Liver (tissue), 8 donors: ENCODE measurements at regions not wholly inside any gene's neighbourhood (a gene's known extent, or its start where the extent isn't known, plus 50 kb on each side); places are given as distances from the start of the nearest gene placed in this dataset.
A peak's percentile ranks its signal among the peaks of the same experiment; 100 is the strongest.

ENCODE experiments used
- DNase-seq: peaks from one replicate; pipeline ENCODE4 v3.0.0-alpha.2; 2017; ENCODE audit warnings: low spot score
- H3K27ac ChIP-seq, 2 donors: one replicate each; pipeline ENCODE4 v1.7.0; 2013; ENCODE audit warnings: inconsistent platforms in 2 of 2, low read length in 2 of 2, control low read depth in 1 of 2, low read depth in 1 of 2, mild to moderate bottlenecking in 1 of 2
- H3K27me3 ChIP-seq, 4 donors: one replicate each; pipeline versions ENCODE4 v1.6.1 to v1.7.0; 2013; ENCODE audit warnings: low read length in 3 of 4, inconsistent platforms in 1 of 4, mild to moderate bottlenecking in 1 of 4, moderate library complexity in 1 of 4; ENCODE audit not compliant: control insufficient read depth in 4 of 4, insufficient read depth in 4 of 4
- H3K36me3 ChIP-seq, 4 donors: one replicate each; pipeline versions ENCODE4 v1.6.1 to v1.7.0; 2013; ENCODE audit warnings: low read length in 3 of 4, mild to moderate bottlenecking in 3 of 4, low read depth in 1 of 4, moderate library complexity in 1 of 4; ENCODE audit not compliant: control insufficient read depth in 4 of 4, insufficient read depth in 3 of 4
- H3K4me1 ChIP-seq, 4 donors: one replicate each; pipeline versions ENCODE4 v1.6.1 to v1.7.0; 2013; ENCODE audit warnings: low read length in 3 of 4, mild to moderate bottlenecking in 3 of 4, moderate library complexity in 1 of 4; ENCODE audit not compliant: control insufficient read depth in 4 of 4, insufficient read depth in 4 of 4
- H3K4me3 ChIP-seq, 3 donors: one replicate each; pipeline versions ENCODE4 v1.6.1 to v1.7.0; 2013; ENCODE audit warnings: low read length in 3 of 3, control low read depth in 1 of 3, low read depth in 1 of 3, mild to moderate bottlenecking in 1 of 3
- H3K9ac ChIP-seq, 2 donors: one replicate each; pipeline ENCODE4 v1.7.0; 2013; ENCODE audit warnings: low read length in 2 of 2, mild to moderate bottlenecking in 2 of 2, moderate library complexity in 2 of 2, control low read depth in 1 of 2, low read depth in 1 of 2
- H3K9me3 ChIP-seq, 4 donors: one replicate each; pipeline versions ENCODE4 v1.6.1 to v1.7.0; 2013; ENCODE audit warnings: low read length in 3 of 4; ENCODE audit not compliant: control insufficient read depth in 4 of 4
- ATF3 ChIP-seq: IDR thresholded peaks from 2 replicates; pipeline ENCODE4 v1.6.1; 2016; ENCODE audit warnings: antibody characterized with exemption
- CTCF ChIP-seq: fragments of 150-350 bp; IDR thresholded peaks from 2 replicates; pipeline ENCODE4 v1.5.1; 2017; ENCODE audit warnings: improper control_type of control experiment, low read depth, low read length; ENCODE audit not compliant: missing input control
- FOXA2 ChIP-seq: IDR thresholded peaks from 2 replicates; pipeline ENCODE4 v1.6.1; 2016; ENCODE audit warnings: antibody characterized with exemption
- MAX ChIP-seq: IDR thresholded peaks from 2 replicates; pipeline ENCODE4 v1.6.1; 2016; ENCODE audit warnings: antibody characterized with exemption
- RAD21 ChIP-seq, 2 donors: IDR thresholded peaks; 2 replicates each; pipeline ENCODE4 v1.6.1; 2016; ENCODE audit warnings: antibody characterized with exemption in 2 of 2, mild to moderate bottlenecking in 2 of 2
- REST ChIP-seq: IDR thresholded peaks from 2 replicates; pipeline ENCODE4 v1.6.1; 2016; ENCODE audit warnings: antibody characterized with exemption, mild to moderate bottlenecking
- TAF1 ChIP-seq: conservative IDR thresholded peaks from 2 replicates; pipeline ENCODE4 v1.6.1; 2016; ENCODE audit warnings: antibody characterized with exemption, mild to moderate bottlenecking
- YY1 ChIP-seq: IDR thresholded peaks from 2 replicates; pipeline ENCODE4 v1.6.1; 2016; ENCODE audit warnings: antibody characterized with exemption, mild to moderate bottlenecking
- WGBS: extraction: QIAGEN DNeasy Blood & Tissue Kit; methylation state at CpG from one replicate; pipeline ENCODE4 v1.1.7; 2013; 5-methylcytosine and 5-hydroxymethylcytosine counted together
- donor health status: healthy.
- donor health status: healthy.
- donor health status: healthy.
- donor health status: healthy.
- donor health status: healthy.

GRCh38 chr7:18320422-18320821 is 175.1 kb upstream of the HDAC9 start:
- Histone ChIP-seq H3K36me3 (no peaks in the 10 kb centered on the region), H3K4me1 (no peaks in the 10 kb centered on the region), H3K27ac (no peak overlapping the region), H3K9ac (no peak overlapping the region), H3K27me3 (no peaks in the 10 kb centered on the region), H3K4me3 (no peak overlapping the region), H3K9me3 (no peaks in the 10 kb centered on the region)
- DNase-seq, result no peak
- TF ChIP-seq YY1 (no peak), CTCF (no peak), MAX (no peak)
- WGBS, result 83% methylated on average over 4 of the region's 4 CpGs

- no peak overlapping the region for H3K4me3 ChIP-seq
- no peaks in the 10 kb centered on the region for H3K4me1 ChIP-seq
- no peak overlapping the region for H3K27ac ChIP-seq
- H3K27me3 ChIP-seq, result no peaks in the 10 kb centered on the region
- no peak for TF ChIP-seq FOXA2
- TF ChIP-seq ATF3, result no peak
- TF ChIP-seq CTCF, result peak; percentile 57
- no peak for TF ChIP-seq TAF1
- TF ChIP-seq MAX, result no peak
- no peak for TF ChIP-seq REST
- TF ChIP-seq RAD21 (IDR thresholded peaks at IDR 0.05), result peak; percentile 67 to 76
- 74% methylated on average over 2 of the region's 2 CpGs for WGBS
- H3K36me3 ChIP-seq, result no peaks in the 10 kb centered on the region
- H3K9me3 ChIP-seq, result no peaks in the 10 kb centered on the region
- H3K9ac ChIP-seq, result no peak overlapping the region
- DNase-seq, result no peak
Measured at GRCh38 chr7:18320971-18321567, 174.5 kb upstream of the HDAC9 start.
